H9 (cell line): ENCODE measurements at regions not wholly inside any gene's neighbourhood (a gene's known extent, or its start where the extent isn't known, plus 50 kb on each side); places are given as distances from the start of the nearest gene placed in this dataset.

Source experiments
- DNase-seq: peaks from one replicate; pipeline ENCODE4 v3.0.0-alpha.2; 2017
- H2AFZ ChIP-seq: one replicate; pipeline ENCODE4 v1.6.1; 2013; ENCODE audit warnings: mild to moderate bottlenecking, low read length, control low read depth, moderate library complexity
- H2AK5ac ChIP-seq: 2 replicates; pipeline ENCODE4 v1.6.1; 2013; ENCODE audit warnings: low read length, control low read depth, mixed read lengths; ENCODE audit not compliant: insufficient read length
- H2BK120ac ChIP-seq: one replicate; pipeline ENCODE4 v1.6.1; 2013; ENCODE audit warnings: low read depth, mild to moderate bottlenecking, low read length, control low read depth, inconsistent platforms; ENCODE audit not compliant: poor library complexity, severe bottlenecking
- H2BK12ac ChIP-seq: 2 replicates; pipeline ENCODE4 v1.6.1; 2013; ENCODE audit warnings: low read length, control low read depth, mixed read lengths, low read depth; ENCODE audit not compliant: insufficient read length
- H2BK15ac ChIP-seq: 2 replicates; pipeline ENCODE4 v1.6.1; 2013; ENCODE audit warnings: low read depth, low read length, control low read depth
- H2BK20ac ChIP-seq: one replicate; pipeline ENCODE4 v1.6.1; 2013; ENCODE audit warnings: low read depth, mild to moderate bottlenecking, low read length, control low read depth, inconsistent platforms; ENCODE audit not compliant: poor library complexity, severe bottlenecking
- H2BK5ac ChIP-seq: 2 replicates; pipeline ENCODE4 v1.6.1; 2013; ENCODE audit warnings: low read length, control low read depth, mixed read lengths; ENCODE audit not compliant: insufficient read length
- H3K14ac ChIP-seq: 2 replicates; pipeline ENCODE4 v1.6.1; 2013; ENCODE audit warnings: low read length, control low read depth; ENCODE audit not compliant: insufficient read depth
- H3K18ac ChIP-seq: 2 replicates; pipeline ENCODE4 v1.6.1; 2013; ENCODE audit warnings: low read depth, mild to moderate bottlenecking, mixed read lengths, low read length, control low read depth; ENCODE audit not compliant: insufficient read length
- H3K23ac ChIP-seq: 2 replicates; pipeline ENCODE4 v1.6.1; 2013; ENCODE audit warnings: low read length, control low read depth, mixed read lengths, low read depth; ENCODE audit not compliant: insufficient read length
- H3K23me2 ChIP-seq: 2 replicates; pipeline ENCODE4 v1.6.1; 2013; ENCODE audit warnings: low read depth, mild to moderate bottlenecking, mixed read lengths, low read length, control low read depth; ENCODE audit not compliant: insufficient read length, poor library complexity, severe bottlenecking
- H3K27ac ChIP-seq: 2 replicates; pipeline ENCODE4 v1.5.1; 2013; ENCODE audit warnings: low read length, control low read depth, mixed read lengths, low read depth; ENCODE audit not compliant: insufficient read length
- H3K27me3 ChIP-seq: 2 replicates; pipeline ENCODE4 v1.6.1; 2013; ENCODE audit warnings: low read length, control low read depth, inconsistent platforms; ENCODE audit not compliant: insufficient read depth
- H3K4ac ChIP-seq: 2 replicates; pipeline ENCODE4 v1.6.1; 2013; ENCODE audit warnings: low read depth, mild to moderate bottlenecking, control low read depth, inconsistent platforms, low read length, moderate library complexity
- H3K4me1 ChIP-seq: 2 replicates; pipeline ENCODE4 v1.6.1; 2013; ENCODE audit warnings: low read length, control low read depth, inconsistent platforms; ENCODE audit not compliant: insufficient read depth
- H3K4me2 ChIP-seq: 2 replicates; pipeline ENCODE4 v1.6.1; 2013; ENCODE audit warnings: low read length, control low read depth, mixed read lengths; ENCODE audit not compliant: insufficient read length, insufficient read depth
- H3K56ac ChIP-seq: 2 replicates; pipeline ENCODE4 v1.6.1; 2013; ENCODE audit warnings: low read depth, mild to moderate bottlenecking, mixed read lengths, low read length, control low read depth; ENCODE audit not compliant: insufficient read length
- H3K79me1 ChIP-seq: 2 replicates; pipeline ENCODE4 v1.6.1; 2013; ENCODE audit warnings: low read depth, mild to moderate bottlenecking, moderate library complexity, low read length, control low read depth, inconsistent platforms; ENCODE audit not compliant: insufficient read depth, poor library complexity, severe bottlenecking
- H3K79me2 ChIP-seq: 2 replicates; pipeline ENCODE4 v1.6.1; 2013; ENCODE audit warnings: low read length, control low read depth, inconsistent platforms; ENCODE audit not compliant: insufficient read depth
- H3K9ac ChIP-seq: 2 replicates; pipeline ENCODE4 v1.6.1; 2013; ENCODE audit warnings: low read length, control low read depth, mixed read lengths; ENCODE audit not compliant: insufficient read length; ENCODE audit errors: extremely low read depth
- H3K9me3 ChIP-seq: one replicate; pipeline ENCODE4 v1.6.1; 2013; ENCODE audit warnings: low read depth, low read length, inconsistent platforms; ENCODE audit not compliant: control insufficient read depth
- H3T11ph ChIP-seq: one replicate; pipeline ENCODE4 v1.6.1; 2013; ENCODE audit warnings: mild to moderate bottlenecking, low read length, control low read depth, inconsistent platforms
- H4K20me1 ChIP-seq: one replicate; pipeline ENCODE4 v1.6.1; 2013; ENCODE audit not compliant: control insufficient read depth, insufficient read length, insufficient read depth
- H4K5ac ChIP-seq: 2 replicates; pipeline ENCODE4 v1.6.1; 2013; ENCODE audit warnings: low read depth, mild to moderate bottlenecking, mixed read lengths, low read length, control low read depth; ENCODE audit not compliant: insufficient read length
- H4K8ac ChIP-seq: replicated peaks from 2 replicates; pipeline ENCODE4 v1.6.1; 2013; ENCODE audit warnings: low read length, control low read depth, mixed read lengths, low read depth; ENCODE audit not compliant: insufficient read length
- H4K91ac ChIP-seq: 2 replicates; pipeline ENCODE4 v1.6.1; 2013; ENCODE audit warnings: low read depth, mild to moderate bottlenecking, moderate library complexity, mixed read lengths, low read length, control low read depth; ENCODE audit not compliant: insufficient read length
- H3K27ac Mint-ChIP-seq, 3 experiments: 2 replicates in 2 of 3; 3 replicates in 1 of 3; pipeline ENCODE4 v1.8.0; 2020 to 2021; ENCODE audit warnings: mixed read lengths in 3 of 3, mild to moderate bottlenecking in 1 of 3, moderate library complexity in 1 of 3
- H3K27me3 Mint-ChIP-seq: 2 replicates; pipeline ENCODE4 v1.8.0; 2021; ENCODE audit warnings: low read depth, mild to moderate bottlenecking, moderate library complexity, mixed read lengths
- H3K36me3 Mint-ChIP-seq, 3 experiments: 2 replicates in 2 of 3; 3 replicates in 1 of 3; pipeline ENCODE4 v1.8.0; 2020 to 2021; ENCODE audit warnings: low read depth in 3 of 3, mixed read lengths in 3 of 3; ENCODE audit not compliant: insufficient read depth in 1 of 3
- H3K4me1 Mint-ChIP-seq, 2 experiments: 2 replicates each; pipeline ENCODE4 v1.8.0; 2020; ENCODE audit warnings: mixed read lengths in 2 of 2
- H3K4me3 Mint-ChIP-seq, 2 experiments: 2 replicates in 1 of 2; 3 replicates in 1 of 2; pipeline ENCODE4 v1.8.0; 2020 to 2021; ENCODE audit warnings: mild to moderate bottlenecking in 2 of 2, mixed read lengths in 2 of 2, moderate library complexity in 1 of 2
- H3K9me3 Mint-ChIP-seq, 2 experiments: 2 replicates in 1 of 2; 3 replicates in 1 of 2; pipeline ENCODE4 v1.8.0; 2020; ENCODE audit warnings: mild to moderate bottlenecking in 2 of 2, mixed read lengths in 2 of 2, moderate library complexity in 1 of 2
- WGBS: extraction: QIAGEN DNeasy Blood & Tissue Kit; methylation state at CpG from one replicate; pipeline ENCODE4 v1.1.7; 2013; ENCODE audit warnings: missing lambda C conversion rate, low lambda C conversion rate, mixed read lengths; ENCODE audit not compliant: insufficient read length; ENCODE audit errors: extremely low coverage; 5-methylcytosine and 5-hydroxymethylcytosine counted together
- TF ChIP-seq, protein P1 (sequence below): fragments of 200-600 bp; sonication (generic); conservative IDR thresholded peaks from 3 replicates; pipeline ENCODE4 v1.8.0; 2021; ENCODE audit warnings: antibody characterized with exemption, mild to moderate bottlenecking

DNA sequence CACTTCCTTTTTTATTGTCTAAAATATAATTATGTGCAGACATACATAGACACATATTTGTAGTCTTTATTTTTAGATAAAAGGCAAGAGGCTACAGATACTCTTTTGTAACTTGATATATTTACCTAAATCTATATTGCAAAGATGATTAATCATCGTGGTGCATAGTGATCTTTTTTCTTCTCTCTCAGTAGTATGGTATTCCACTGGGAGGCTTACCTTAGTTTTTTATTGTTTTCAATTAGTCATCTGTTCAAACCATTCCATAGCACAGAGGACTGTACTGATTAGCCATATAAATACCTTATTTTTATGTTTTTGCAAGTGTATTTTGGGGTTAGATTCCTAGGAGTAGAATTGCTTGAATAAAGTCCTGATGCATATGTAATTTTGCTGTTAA is 619.7 kb downstream of the GRXCR1 start:
- Histone ChIP-seq H3K56ac (no peak overlapping the region), H3K23me2 (no peaks in the 10 kb centered on the region), H3K9me3 (no peaks in the 10 kb centered on the region), H3T11ph (no peak overlapping the region), H2BK5ac (no peak overlapping the region), H3K79me1 (no peaks in the 10 kb centered on the region), H4K5ac (no peak overlapping the region), H3K4me2 (no peak overlapping the region), H3K27ac (no peak overlapping the region), H2BK20ac (no peak overlapping the region), H2AK5ac (no peak overlapping the region), H4K8ac (no peak overlapping the region), H3K14ac (no peak overlapping the region), H3K4me1 (no peaks in the 10 kb centered on the region), H3K9ac (no peak overlapping the region), H3K18ac (no peak overlapping the region), H3K79me2 (no peaks in the 10 kb centered on the region), H2BK12ac (no peak overlapping the region), H4K91ac (no peak overlapping the region), H4K20me1 (no peaks in the 10 kb centered on the region), H3K27me3 (no peaks in the 10 kb centered on the region), H2AFZ (no peak overlapping the region), H3K4ac (no peak overlapping the region), H3K23ac (no peak overlapping the region), H2BK15ac (no peak overlapping the region), H2BK120ac (no peak overlapping the region)
- Mint-ChIP-seq H3K4me1 (no peaks in the 10 kb centered on the region), H3K9me3 (peaks cover 22 to 31% of the 10 kb centered on the region in 2 experiments), H3K36me3 (peaks cover 3 to 15% (median 8%) of the 10 kb centered on the region in 3 experiments; a peak in 5 of 7 replicates), H3K27me3 (no peaks in the 10 kb centered on the region; the same call in 1 of the 2 replicates), H3K27ac (no peak overlapping the region), H3K4me3 (no peak overlapping the region)
- TF ChIP-seq, protein P1, sequence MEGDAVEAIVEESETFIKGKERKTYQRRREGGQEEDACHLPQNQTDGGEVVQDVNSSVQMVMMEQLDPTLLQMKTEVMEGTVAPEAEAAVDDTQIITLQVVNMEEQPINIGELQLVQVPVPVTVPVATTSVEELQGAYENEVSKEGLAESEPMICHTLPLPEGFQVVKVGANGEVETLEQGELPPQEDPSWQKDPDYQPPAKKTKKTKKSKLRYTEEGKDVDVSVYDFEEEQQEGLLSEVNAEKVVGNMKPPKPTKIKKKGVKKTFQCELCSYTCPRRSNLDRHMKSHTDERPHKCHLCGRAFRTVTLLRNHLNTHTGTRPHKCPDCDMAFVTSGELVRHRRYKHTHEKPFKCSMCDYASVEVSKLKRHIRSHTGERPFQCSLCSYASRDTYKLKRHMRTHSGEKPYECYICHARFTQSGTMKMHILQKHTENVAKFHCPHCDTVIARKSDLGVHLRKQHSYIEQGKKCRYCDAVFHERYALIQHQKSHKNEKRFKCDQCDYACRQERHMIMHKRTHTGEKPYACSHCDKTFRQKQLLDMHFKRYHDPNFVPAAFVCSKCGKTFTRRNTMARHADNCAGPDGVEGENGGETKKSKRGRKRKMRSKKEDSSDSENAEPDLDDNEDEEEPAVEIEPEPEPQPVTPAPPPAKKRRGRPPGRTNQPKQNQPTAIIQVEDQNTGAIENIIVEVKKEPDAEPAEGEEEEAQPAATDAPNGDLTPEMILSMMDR: no peak
- no CpG with 5 or more reads among the region's 1 CpG for WGBS
- no peak for DNase-seq
